ENCODE measurements at regions not wholly inside any gene's neighbourhood (a gene's known extent, or its start where the extent isn't known, plus 50 kb on each side); places are given as distances from the start of the nearest gene placed in this dataset.

DNA sequence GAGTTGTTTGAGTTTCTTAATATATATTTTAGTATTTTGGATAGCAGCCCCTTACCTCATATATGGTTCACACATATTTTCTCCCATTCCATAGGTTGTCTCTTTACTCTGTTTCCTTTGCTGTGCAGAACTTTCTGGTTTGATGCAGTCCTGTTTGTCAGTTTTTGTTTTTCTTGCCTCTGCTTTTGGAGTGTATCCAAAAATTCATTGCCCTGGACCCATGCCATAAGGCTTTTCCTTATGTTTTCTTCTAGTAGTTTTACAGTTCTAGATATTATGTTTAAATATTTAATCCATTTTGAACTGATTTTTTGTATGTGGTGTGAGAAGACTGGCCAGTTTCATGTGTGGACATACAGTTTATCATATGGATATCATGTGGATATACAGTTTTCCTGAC is 58.5 kb upstream of the NUDT6 start:
- Mint-ChIP-seq H3K27ac (ENCODE audit: unreplicated experiment) (no peak overlapping the region), H3K27me3 (ENCODE audit: unreplicated experiment) (no peaks in the 10 kb centered on the region), H3K4me3 (ENCODE audit: unreplicated experiment) (no peak overlapping the region), H3K9me3 (ENCODE audit: unreplicated experiment) (peaks cover 5% of the 10 kb centered on the region), H3K36me3 (ENCODE audit: low read depth, unreplicated experiment) (peaks cover 33% of the 10 kb centered on the region), H3K4me1 (ENCODE audit: unreplicated experiment) (no peaks in the 10 kb centered on the region)
- DNase-seq (ENCODE audit: low spot score): no peak
- TF ChIP-seq, protein P1, sequence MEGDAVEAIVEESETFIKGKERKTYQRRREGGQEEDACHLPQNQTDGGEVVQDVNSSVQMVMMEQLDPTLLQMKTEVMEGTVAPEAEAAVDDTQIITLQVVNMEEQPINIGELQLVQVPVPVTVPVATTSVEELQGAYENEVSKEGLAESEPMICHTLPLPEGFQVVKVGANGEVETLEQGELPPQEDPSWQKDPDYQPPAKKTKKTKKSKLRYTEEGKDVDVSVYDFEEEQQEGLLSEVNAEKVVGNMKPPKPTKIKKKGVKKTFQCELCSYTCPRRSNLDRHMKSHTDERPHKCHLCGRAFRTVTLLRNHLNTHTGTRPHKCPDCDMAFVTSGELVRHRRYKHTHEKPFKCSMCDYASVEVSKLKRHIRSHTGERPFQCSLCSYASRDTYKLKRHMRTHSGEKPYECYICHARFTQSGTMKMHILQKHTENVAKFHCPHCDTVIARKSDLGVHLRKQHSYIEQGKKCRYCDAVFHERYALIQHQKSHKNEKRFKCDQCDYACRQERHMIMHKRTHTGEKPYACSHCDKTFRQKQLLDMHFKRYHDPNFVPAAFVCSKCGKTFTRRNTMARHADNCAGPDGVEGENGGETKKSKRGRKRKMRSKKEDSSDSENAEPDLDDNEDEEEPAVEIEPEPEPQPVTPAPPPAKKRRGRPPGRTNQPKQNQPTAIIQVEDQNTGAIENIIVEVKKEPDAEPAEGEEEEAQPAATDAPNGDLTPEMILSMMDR (IDR thresholded peaks at IDR 0.05; ENCODE audit: unreplicated experiment): no peak

DNA sequence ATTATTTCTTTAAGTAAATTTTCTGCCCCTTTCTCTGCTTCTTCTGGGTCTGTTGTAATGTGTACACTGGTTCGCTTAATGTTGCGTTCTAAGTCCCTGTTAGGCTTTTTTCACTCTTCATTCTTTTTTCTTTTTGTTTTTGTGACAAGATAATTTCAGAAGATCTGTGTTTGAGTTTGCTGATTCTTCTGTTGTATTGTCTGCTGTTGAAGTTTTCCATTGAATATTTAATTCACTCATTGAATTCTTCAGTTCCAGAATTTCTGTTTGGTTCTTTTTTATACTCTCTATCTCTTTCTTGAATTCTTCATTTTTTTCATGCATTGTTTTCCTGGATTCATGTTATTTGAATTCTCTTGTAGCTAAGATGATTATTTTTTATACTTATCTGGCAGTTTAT is 66.3 kb upstream of the NUDT6 start:
- peaks cover 23% of the 10 kb centered on the region for H3K36me3 Mint-ChIP-seq (ENCODE audit: low read depth, unreplicated experiment)
- TF ChIP-seq, protein P1 (IDR thresholded peaks at IDR 0.05; ENCODE audit: unreplicated experiment): no peak
- H3K9me3 Mint-ChIP-seq (ENCODE audit: unreplicated experiment): peaks cover 6% of the 10 kb centered on the region
- no peak overlapping the region for H3K27ac Mint-ChIP-seq (ENCODE audit: unreplicated experiment)
- H3K27me3 Mint-ChIP-seq (ENCODE audit: unreplicated experiment): peaks cover 2% of the 10 kb centered on the region
- no peak for DNase-seq (ENCODE audit: low spot score)
- no peak overlapping the region for H3K4me3 Mint-ChIP-seq (ENCODE audit: unreplicated experiment)
- H3K4me1 Mint-ChIP-seq (ENCODE audit: unreplicated experiment): no peaks in the 10 kb centered on the region

DNA sequence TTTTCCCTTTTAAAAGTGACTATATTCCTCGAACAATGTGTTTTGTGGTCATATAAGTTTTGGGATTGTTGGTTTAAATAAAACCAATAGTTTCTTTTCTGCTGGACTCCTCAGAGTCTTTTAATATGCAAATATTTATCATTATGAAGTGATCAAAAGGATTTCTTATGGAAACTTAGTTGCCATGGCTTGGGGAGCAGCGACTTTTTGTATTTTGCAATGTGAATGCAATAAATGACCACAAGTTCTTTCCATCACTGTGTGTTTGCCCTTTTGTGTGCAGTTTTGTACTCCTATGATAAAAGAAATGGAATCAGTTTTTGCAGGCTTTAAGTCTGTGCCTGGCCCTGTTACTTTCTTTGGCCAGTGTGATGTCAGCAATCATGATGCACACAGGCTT is 68.5 kb upstream of the NUDT6 start:
- no peak overlapping the region for H3K4me3 Mint-ChIP-seq (ENCODE audit: unreplicated experiment)
- H3K4me1 Mint-ChIP-seq (ENCODE audit: unreplicated experiment): no peaks in the 10 kb centered on the region
- DNase-seq (ENCODE audit: low spot score): no peak
- TF ChIP-seq, protein P1 (IDR thresholded peaks at IDR 0.05; ENCODE audit: unreplicated experiment): no peak
- H3K27me3 Mint-ChIP-seq (ENCODE audit: unreplicated experiment): peaks cover 2% of the 10 kb centered on the region
- peaks cover 16% of the 10 kb centered on the region for H3K36me3 Mint-ChIP-seq (ENCODE audit: low read depth, unreplicated experiment)
- H3K27ac Mint-ChIP-seq (ENCODE audit: unreplicated experiment): no peak overlapping the region
- H3K9me3 Mint-ChIP-seq (ENCODE audit: unreplicated experiment): peaks cover 6% of the 10 kb centered on the region

DNA sequence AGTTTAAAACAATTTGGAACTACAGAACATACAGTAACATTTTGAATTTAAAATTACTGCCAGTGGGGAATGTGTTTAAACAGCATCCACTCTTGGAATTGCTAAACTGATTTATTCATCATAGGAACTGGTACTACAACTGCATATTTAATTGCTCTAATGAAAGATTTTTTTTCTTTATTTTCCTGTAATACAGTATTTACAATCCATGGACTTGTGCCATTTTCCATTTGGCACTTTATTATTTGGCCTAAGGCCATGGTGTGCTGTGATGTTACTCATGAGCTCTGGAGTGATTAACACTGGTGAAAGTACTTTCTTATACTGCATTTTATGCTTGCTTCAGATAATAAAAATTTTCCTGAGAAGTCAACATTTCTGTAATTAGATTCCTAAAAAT is 69.7 kb upstream of the NUDT6 start:
- Mint-ChIP-seq H3K9me3 (ENCODE audit: unreplicated experiment) (peaks cover 6% of the 10 kb centered on the region), H3K36me3 (ENCODE audit: low read depth, unreplicated experiment) (peaks cover 9% of the 10 kb centered on the region), H3K4me1 (ENCODE audit: unreplicated experiment) (no peaks in the 10 kb centered on the region), H3K4me3 (ENCODE audit: unreplicated experiment) (no peak overlapping the region), H3K27me3 (ENCODE audit: unreplicated experiment) (peaks cover 2% of the 10 kb centered on the region), H3K27ac (ENCODE audit: unreplicated experiment) (no peak overlapping the region)
- DNase-seq (ENCODE audit: low spot score): no peak
- TF ChIP-seq, protein P1 (IDR thresholded peaks at IDR 0.05; ENCODE audit: unreplicated experiment): no peak

DNA sequence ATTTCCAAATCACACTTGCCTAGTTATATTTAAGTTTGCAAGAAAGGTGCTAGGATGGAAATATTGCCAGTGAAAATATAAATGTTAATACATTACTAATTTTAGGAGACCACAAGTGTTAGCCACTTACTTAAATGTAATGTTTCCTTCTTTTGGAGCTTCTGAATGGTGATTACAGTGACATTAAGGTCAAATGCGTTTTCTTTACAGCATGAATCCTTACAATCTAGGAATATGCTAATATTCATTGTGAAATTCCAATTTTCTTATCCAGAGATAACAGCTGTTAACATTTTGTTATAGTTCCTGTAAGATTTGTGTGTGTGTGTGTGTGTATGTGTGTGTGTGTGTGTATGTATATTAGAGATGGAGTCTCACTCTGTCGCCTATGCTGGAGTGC is 70.2 kb upstream of the NUDT6 start:
- peaks cover 2% of the 10 kb centered on the region for H3K27me3 Mint-ChIP-seq (ENCODE audit: unreplicated experiment)
- H3K9me3 Mint-ChIP-seq (ENCODE audit: unreplicated experiment): peaks cover 6% of the 10 kb centered on the region
- peaks cover 6% of the 10 kb centered on the region for H3K36me3 Mint-ChIP-seq (ENCODE audit: low read depth, unreplicated experiment)
- H3K27ac Mint-ChIP-seq (ENCODE audit: unreplicated experiment): no peak overlapping the region
- no peaks in the 10 kb centered on the region for H3K4me1 Mint-ChIP-seq (ENCODE audit: unreplicated experiment)
- TF ChIP-seq, protein P1 (IDR thresholded peaks at IDR 0.05; ENCODE audit: unreplicated experiment): no peak
- no peak for DNase-seq (ENCODE audit: low spot score)
- no peak overlapping the region for H3K4me3 Mint-ChIP-seq (ENCODE audit: unreplicated experiment)

Measured in endothelial cell (in vitro differentiated cells).